ENCODE measurements at regions not wholly inside any gene's neighbourhood (a gene's known extent, or its start where the extent isn't known, plus 50 kb on each side); places are given as distances from the start of the nearest gene placed in this dataset.
A peak's percentile ranks its signal among the peaks of the same experiment; 100 is the strongest.

GRCh38 chr14:42229976-42230375, 623.3 kb downstream of the LRFN5 start:
- DNase-seq (no peak), ATAC-seq (no peak)
- Histone ChIP-seq H3K36me3 (no peaks in the 10 kb centered on the region), H3K9me3 (no peaks in the 10 kb centered on the region), H3K27ac (no peak overlapping the region), H3K4me1 (no peaks in the 10 kb centered on the region), H3K27me3 (no peaks in the 10 kb centered on the region), H3K4me3 (no peak overlapping the region)
- intact Hi-C loops (cut with DNase I), result no loop called here
- no peak for TF ChIP-seq CTCF (IDR thresholded peaks at IDR 0.05)

GRCh38 chr14:42229294-42229693, 622.6 kb downstream of the LRFN5 start:
- no peak for TF ChIP-seq CTCF (IDR thresholded peaks at IDR 0.05)
- intact Hi-C loops (cut with DNase I), result no loop called here
- H3K36me3 ChIP-seq, result no peaks in the 10 kb centered on the region
- ATAC-seq (no peak), DNase-seq (peak in 1 of 4 donors; percentile 45)
- H3K27ac ChIP-seq, result no peak overlapping the region
- H3K4me1 ChIP-seq, result no peaks in the 10 kb centered on the region
- no peak overlapping the region for H3K4me3 ChIP-seq
- no peaks in the 10 kb centered on the region for H3K9me3 ChIP-seq
- H3K27me3 ChIP-seq, result no peaks in the 10 kb centered on the region

DNA sequence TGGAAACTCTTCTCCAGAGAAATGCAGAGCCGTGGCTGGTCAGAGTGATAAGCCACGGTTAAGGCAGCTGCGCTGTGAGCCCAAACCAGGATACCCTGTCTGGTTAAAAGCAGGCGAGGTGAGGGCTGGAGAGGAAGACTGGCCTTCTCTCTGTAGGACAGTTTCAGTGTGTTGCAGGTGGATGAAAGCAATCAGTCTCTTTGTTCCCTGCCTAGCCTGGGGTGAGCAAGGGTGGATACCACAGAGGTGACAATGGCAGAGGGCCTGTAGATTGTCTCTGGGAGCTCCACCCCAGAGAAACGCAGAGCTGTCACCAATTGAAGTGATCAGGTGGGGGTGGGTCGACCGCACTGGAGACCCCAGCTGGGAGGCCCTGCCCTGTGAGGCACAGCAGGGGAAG, 621.9 kb downstream of the LRFN5 start:
- Histone ChIP-seq H3K9me3 (no peaks in the 10 kb centered on the region), H3K27ac (no peak overlapping the region), H3K27me3 (no peaks in the 10 kb centered on the region), H3K36me3 (no peaks in the 10 kb centered on the region), H3K4me3 (no peak overlapping the region), H3K4me1 (no peaks in the 10 kb centered on the region)
- intact Hi-C loops (cut with DNase I), result no loop called here
- ATAC-seq, result no peak
- TF ChIP-seq CTCF (IDR thresholded peaks at IDR 0.05), result no peak
- no peak for DNase-seq

DNA sequence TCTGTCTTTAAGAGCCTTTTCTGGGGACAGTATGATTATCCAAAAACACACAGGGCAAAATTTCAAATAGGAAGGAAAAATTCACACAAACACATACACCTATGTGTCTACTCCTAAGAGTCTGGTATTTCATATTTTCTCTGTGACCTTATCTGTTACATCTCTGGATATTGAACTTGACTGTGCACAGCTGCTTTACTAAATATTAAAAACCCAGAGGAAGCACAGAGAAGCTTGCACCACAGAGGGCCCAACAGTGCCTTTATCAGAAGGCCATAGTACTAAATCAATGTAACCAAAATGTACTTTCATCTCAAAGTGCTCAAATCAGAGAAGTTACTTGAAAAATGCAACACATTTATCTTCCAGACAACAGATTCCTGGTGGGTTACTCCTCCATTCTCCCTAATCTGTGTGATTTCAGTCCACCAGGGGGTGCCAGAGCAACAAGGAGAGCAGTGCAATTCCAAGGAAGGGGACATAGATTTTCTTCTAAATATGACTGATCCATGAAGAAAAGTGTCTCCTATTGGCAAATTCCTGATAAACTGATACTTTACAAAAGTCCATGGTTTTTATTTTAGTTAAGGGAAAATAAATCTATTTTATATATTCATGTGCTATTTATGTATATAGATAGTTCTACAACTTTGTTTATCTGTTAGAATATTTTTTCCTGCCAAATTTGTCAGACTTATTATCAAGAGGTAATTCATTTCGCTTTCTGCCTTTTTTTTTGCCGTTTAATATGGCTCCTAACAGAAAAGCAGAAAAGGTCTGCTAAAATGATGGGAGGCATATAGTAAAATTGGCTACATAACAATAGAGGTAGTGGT, 617.6 kb downstream of the LRFN5 start:
- intact Hi-C loops (cut with DNase I), result no loop called here
- DNase-seq, result peak in 3 of 4 donors; percentile 33 to 65 (median 38)
- no peak overlapping the region for H3K27ac ChIP-seq

More for the DNA sequence above, 617.6 kb downstream of the LRFN5 start:
- ATAC-seq, result peak; percentile 83
- TF ChIP-seq CTCF (IDR thresholded peaks at IDR 0.05), result peak; percentile 62 to 77
- no peak overlapping the region for H3K4me3 ChIP-seq
- no peaks in the 10 kb centered on the region for H3K9me3 ChIP-seq
- H3K36me3 ChIP-seq, result no peaks in the 10 kb centered on the region
- H3K27me3 ChIP-seq, result no peaks in the 10 kb centered on the region
- no peaks in the 10 kb centered on the region for H3K4me1 ChIP-seq
